Left colon (tissue), 2 donors: ENCODE measurements at regions not wholly inside any gene's neighbourhood (a gene's known extent, or its start where the extent isn't known, plus 50 kb on each side); places are given as distances from the start of the nearest gene placed in this dataset.
"Not testable (repeated sequence)": the region's sequence is repeated elsewhere in the genome, so short reads cannot be mapped to it uniquely, and the experiment has no call there.

Experiments used
- ATAC-seq: fragments of 200-7000 bp; cut with Tn5 transposase; one replicate; pipeline ENCODE4 v1.9.1; 2020; ENCODE audit warnings: mild to moderate bottlenecking, moderate library complexity
- DNase-seq, 2 donors: peaks; one replicate each; pipeline ENCODE4 v3.0.0-alpha.2; 2020
- intact Hi-C, 2 donors: fragments of 100-400 bp; cut with DNase I in 1 of 2; cut with micrococcal nuclease in 1 of 2; formaldehyde crosslinking; loops; one replicate each; pipeline versions ENCODE4 v1.11.2 to v1.14.0; 2022; cut with DNase I, micrococcal nuclease
- donor health status: DM: no; HTN: no; CAD: no.
- donor health status: DM: yes; HTN: yes; CAD: no.

DNA sequence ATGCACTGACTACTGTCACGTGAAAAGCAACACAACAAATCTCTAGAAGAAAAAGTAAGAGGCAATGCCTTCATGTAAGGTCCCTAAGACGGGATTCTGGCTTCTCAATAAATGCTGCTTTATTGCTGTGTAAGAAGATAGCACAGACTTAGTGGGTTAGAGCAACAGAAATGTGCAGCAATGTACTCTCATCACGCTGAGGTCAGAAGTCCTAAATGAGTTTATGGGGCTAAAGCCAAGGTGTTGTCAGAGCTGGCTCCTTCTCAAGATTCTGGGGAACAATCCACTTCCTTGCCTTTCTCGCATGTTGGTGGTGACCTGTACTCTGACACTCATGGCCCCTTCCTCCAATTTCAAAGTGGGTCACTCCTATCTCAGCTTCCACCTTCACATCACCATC is 93.4 kb downstream of the SHANK2 start:
- DNase-seq = no peak
- ATAC-seq = peak; percentile 75
- intact Hi-C loops = no loop called here

DNA sequence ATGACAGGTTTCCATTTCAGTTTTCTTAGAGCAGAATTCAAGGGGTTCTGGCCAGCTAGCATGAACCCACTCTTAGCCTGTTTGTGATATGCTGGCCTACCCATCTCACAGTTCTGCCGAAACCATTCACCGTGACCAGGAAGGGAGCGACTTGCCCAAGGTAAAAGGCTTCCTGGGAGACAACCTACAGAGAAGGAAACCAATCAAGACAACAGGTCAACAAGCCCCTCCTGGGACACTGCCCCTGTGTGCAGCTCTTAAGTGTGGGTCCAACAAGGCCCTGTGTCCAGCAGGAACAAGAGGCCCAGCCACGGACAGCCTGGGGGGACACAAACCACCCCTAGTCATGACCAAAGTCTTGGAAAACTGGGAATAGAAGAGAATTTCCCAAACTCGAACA is 94.7 kb downstream of the SHANK2 start:
- ATAC-seq, intact Hi-C loops, DNase-seq: not testable (repeated sequence)

DNA sequence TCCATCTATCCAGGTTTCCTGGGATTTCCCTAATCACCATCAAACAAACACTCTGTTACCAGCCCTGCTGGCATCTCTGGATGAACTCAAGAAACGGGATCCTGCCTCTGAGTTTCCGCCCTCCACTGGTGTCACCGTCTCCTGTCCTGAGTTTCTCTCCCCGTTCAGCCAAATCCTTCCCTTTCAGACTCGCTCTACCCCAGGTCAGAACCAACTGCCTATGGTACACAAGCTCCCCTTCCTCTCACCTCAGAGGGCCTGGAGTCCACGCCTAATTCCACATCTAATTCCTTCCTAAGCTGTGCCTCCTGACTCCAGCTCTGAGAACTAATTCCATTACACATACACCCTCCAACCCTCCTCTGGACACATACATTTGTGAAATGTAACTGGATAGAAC is 96.1 kb downstream of the SHANK2 start:
- intact Hi-C loops = no loop called here
- DNase-seq (no peak), ATAC-seq (no peak)

DNA sequence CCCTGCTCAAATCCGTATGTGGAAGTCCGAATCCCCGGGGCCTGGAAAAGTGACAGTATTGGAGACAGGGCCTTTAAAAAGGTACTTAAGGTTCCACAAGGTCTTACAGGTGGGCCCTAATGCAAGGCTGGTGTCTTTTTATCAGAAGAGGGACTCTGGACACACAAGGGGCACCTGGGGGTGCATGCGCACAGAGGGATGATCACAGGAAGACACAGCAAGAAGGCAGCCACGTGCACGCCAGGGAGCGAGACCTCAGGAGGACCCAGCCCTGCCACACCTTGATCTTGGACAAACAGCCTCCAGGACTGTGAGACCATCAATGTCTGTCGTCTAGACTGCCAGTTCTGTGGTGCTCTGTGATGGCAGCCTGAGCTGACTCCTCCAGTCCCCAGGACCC is 96.5 kb downstream of the SHANK2 start:
- ATAC-seq (peak; percentile 44), DNase-seq (no peak)
- intact Hi-C loops = no loop called here

DNA sequence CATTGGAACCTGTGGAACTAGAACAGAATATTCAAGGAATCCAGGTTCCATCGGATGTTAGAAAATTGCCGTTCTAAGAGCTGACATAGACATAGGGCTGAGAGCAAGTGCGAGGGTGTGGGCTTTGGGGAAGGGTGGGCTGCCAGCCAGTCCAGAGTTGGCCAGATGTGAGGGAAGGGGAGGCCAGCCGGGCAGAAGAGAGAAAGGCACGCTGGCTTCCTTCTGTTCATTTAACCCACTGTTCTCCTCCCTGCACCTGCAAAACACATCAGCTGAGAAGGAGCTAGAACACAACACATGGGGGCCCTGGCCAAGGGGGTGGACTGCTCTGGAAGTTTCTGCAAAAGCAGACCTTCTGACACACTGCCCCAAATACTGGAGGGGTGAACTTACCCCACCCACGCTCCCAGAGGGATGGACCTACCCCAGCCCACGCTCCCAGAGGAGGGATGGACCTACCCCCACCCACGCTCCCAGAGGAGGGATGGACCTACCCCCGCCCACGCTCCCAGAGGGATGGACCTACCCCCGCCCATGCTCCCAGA is 98.0 kb downstream of the SHANK2 start:
- ATAC-seq (no peak), DNase-seq (no peak)
- intact Hi-C loops = no loop called here

GRCh38 chr11:71153005-71153390 is 99.4 kb downstream of the SHANK2 start:
- intact Hi-C loops = no loop called here
- DNase-seq = peak in 1 of 2 donors; percentile 9
- peak; percentile 67 for ATAC-seq

- intact Hi-C loops, DNase-seq: not testable (repeated sequence)
- peak; percentile 59 for ATAC-seq
These were observed 99.9 kb downstream of the SHANK2 start for GRCh38 chr11:71152312-71153004.

GRCh38 chr11:71151561-71151960 is 100.8 kb downstream of the SHANK2 start:
- intact Hi-C loops = no loop called here
- no peak for ATAC-seq
- no peak for DNase-seq

GRCh38 chr11:71150859-71151258 is 101.5 kb downstream of the SHANK2 start:
- DNase-seq = no peak

DNA sequence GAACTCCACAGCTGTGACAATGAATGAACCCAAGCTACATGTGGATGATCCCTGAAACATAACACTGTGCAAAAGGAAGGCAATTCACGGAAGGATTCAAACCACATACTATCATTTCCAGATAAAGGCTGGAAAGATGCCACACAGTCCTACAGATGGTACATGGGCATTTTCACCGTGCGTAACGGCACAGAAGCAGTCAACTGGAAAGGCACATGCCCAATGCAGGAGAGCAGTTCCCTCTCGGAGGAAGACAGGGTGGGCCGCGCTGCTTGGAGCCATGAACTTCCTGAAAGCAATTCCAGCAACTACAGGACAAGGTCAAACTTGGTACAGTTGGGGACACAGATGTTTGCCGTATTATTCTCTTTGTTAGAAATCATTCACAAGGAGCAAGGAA is 103.7 kb downstream of the SHANK2 start:
- ATAC-seq (no peak), DNase-seq (no peak)
- intact Hi-C loops = no loop called here

More at GRCh38 chr11:71150859-71151258, 101.5 kb downstream of the SHANK2 start:
- ATAC-seq = no peak
- intact Hi-C loops = no loop called here

DNA sequence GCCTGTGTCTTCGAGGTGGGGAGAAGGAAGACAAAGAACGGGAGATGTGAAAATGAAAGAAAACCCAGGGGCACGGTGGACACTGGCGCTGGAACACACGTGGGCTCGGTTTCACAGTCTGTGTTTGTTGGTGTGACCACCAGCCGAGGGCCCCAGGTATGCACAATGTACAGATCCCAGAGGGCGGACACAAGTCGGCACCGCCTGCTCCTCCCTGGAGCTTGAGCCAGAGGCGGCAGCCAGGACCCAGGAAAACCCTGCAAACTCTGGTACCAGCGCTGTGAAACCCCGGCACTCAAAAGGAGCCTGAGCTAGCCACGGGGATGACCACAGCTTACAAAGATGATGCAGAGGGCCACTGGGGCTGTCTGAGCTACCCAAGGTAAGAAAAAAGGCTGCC is 105.0 kb downstream of the SHANK2 start:
- intact Hi-C loops = no loop called here
- no peak for DNase-seq
- no peak for ATAC-seq

DNA sequence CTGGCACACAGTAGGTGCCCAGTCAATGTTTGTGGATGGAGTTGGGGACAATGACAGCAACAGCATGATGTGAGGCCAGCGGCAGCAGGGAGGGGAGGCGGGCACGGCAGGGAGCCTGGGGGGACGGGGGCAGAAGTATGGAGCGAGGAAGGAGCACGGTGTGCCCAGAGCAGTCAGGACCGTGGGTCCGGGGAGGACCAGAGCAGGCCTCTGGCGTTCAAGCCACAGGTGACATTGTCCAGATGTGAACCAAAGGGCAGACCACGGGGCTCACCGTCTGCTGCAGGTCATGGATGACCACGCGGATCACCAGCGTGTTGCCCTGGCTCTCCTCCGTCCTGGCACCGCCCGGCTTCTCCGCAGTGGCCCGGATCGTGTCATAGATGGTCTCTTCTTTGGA is 105.5 kb downstream of the SHANK2 start:
- DNase-seq (no peak), ATAC-seq (no peak)
- intact Hi-C loops = no loop called here

GRCh38 chr11:71145988-71146824 is 106.2 kb downstream of the SHANK2 start:
- ATAC-seq (no peak), DNase-seq (no peak)

DNA sequence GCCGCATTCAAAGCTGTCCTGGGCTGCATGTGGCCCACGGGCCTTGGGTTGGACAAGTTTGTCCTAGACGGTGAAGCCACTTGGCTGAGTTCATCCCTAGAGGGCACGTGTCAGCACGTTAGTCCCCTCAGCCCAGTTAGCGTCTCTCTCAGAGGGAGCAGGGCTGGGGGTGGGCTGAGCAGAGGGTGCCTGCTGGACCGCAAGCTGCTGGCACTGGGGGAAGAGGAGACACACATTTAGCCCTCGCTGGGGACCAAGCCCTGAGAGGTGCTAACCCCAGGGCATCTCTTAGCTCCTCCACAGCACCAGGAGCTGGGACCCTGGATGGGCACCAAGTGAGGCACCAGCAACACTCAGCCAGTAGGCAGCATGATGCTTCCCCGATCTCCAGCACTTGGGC is 107.0 kb downstream of the SHANK2 start:
- DNase-seq = no peak
- ATAC-seq = no peak
- intact Hi-C loops = no loop called here

More at GRCh38 chr11:71145988-71146824, 106.2 kb downstream of the SHANK2 start:
- intact Hi-C loops = no loop called here

DNA sequence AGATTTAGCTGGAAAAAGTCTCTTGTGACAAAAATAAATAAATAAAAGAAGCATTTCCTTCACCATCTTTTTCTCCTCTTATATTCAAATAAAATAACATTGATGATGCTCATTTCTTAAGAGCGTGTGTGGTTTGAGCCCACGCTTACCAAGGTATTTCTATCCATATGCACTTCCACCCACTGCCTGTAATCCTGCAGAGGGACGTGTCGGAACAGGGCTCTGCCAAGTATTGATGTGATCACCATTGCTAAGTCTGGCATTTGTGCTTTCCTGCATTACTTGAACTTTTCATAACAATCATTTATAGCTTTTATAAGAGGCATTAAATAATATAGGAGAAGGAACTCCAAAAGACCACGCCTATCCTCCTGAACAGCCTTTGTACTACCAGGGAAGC is 107.6 kb downstream of the SHANK2 start:
- intact Hi-C loops = no loop called here
- DNase-seq (no peak), ATAC-seq (no peak)

DNA sequence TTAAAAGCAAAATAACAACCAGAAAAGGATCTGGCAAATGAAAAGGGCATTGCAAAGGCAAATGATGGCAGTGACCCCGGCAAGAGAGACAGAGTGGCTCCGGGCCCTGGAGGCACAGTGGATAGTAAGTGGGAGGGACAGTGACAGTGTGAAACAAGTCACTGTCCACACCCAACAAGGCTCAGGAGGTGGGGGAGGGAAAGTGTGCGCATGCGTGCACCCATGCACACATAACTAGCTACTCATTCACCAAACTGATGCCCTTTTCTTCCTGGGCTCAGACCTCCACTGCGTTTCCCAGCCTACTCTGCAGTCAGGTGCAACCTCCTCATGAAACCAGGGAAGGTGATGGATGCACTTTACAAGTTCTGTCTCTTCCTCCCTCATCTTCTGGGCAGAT is 108.4 kb downstream of the SHANK2 start:
- intact Hi-C loops = no loop called here
- no peak for ATAC-seq
- DNase-seq = no peak

DNA sequence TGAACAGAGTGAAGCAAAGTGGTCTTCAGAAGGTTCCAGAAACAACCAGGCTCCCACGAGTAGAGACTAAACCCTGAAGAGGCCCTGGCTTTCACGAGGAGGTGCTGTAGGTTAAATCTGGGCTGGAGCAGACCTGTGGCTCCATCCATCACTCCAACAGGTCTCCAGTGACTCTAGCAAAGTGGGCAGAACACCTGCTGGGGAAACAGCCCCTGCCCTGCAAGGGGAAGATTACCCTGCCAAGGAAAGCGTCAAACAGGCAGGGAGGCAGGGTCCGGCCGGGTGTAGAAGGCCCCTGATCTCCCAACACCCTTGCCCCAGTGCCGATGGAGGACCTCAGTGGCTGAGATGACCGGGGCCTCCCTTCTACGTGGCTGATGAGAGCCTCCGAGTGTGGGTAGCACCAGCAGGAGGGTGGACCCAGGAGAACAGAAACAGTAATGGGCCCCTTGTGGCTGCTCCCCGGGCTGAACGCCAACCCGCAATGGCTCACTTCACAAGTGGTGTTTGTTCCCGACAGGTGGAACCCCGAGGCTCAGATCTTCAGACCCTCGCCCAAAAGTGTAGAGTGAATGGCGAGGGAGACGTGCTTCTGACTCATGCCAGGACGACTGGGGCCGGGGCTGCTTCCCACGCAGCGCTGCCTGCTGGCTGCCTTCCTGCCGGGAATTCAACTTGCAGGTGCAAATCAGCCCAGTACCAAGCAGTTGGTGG is 112.0 kb downstream of the SHANK2 start:
- no peak for DNase-seq
- intact Hi-C loops = no loop called here
- no peak for ATAC-seq

GRCh38 chr11:71139516-71140205 is 112.7 kb downstream of the SHANK2 start:
- no peak for ATAC-seq
- intact Hi-C loops = no loop called here
- DNase-seq = peak; percentile 13 to 34
